ENCODE measurements at regions not wholly inside any gene's neighbourhood (a gene's known extent, or its start where the extent isn't known, plus 50 kb on each side); places are given as distances from the start of the nearest gene placed in this dataset.

DNA sequence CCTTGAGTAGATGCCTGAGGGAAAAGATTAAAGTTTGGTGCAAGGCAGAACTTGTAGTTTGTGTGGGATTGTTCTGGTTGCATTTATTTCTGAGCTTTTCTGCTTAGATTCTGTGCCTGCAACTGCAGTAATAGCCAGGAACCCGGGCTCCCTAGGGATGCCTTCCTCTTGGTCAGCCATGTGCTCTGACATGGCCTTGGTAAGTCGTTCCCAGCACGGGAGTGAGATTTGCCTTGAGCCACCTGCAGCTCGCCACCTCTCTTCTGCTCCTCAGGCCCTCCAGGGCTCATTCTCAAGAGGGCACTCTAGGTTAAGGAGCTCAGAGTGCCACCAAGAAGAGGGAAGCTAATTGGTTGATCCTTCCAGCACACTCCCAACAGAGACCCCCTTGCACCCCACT is 350.6 kb upstream of the MKI67 start:
- TF ChIP-seq CTCF (IDR thresholded peaks at IDR 0.05; ENCODE audit: borderline replicate concordance, extremely low read depth, low read length, poor library complexity, severe bottlenecking) (no peak), EZH2 (IDR thresholded peaks at IDR 0.05; ENCODE audit: borderline replicate concordance, low read depth, low read length, severe bottlenecking) (no peak)
